ENCODE measurements at regions not wholly inside any gene's neighbourhood (a gene's known extent, or its start where the extent isn't known, plus 50 kb on each side); places are given as distances from the start of the nearest gene placed in this dataset.

- no peaks in the 10 kb centered on the region for H4K20me1 ChIP-seq (ENCODE audit: insufficient read depth, poor library complexity, severe bottlenecking)
- no peak for DNase-seq (ENCODE audit: low spot score)
- no peaks in the 10 kb centered on the region for H3K9me3 ChIP-seq (ENCODE audit: low read depth)
- H2AFZ ChIP-seq, result no peak overlapping the region
- no peaks in the 10 kb centered on the region for H3K36me3 ChIP-seq (replicated peaks; ENCODE audit: insufficient read depth, low read depth)
- no peak for TF ChIP-seq EZH2phosphoT487 (IDR thresholded peaks at IDR 0.05; ENCODE audit: low read depth, severe bottlenecking, unreplicated experiment)
- TF ChIP-seq, protein P1, sequence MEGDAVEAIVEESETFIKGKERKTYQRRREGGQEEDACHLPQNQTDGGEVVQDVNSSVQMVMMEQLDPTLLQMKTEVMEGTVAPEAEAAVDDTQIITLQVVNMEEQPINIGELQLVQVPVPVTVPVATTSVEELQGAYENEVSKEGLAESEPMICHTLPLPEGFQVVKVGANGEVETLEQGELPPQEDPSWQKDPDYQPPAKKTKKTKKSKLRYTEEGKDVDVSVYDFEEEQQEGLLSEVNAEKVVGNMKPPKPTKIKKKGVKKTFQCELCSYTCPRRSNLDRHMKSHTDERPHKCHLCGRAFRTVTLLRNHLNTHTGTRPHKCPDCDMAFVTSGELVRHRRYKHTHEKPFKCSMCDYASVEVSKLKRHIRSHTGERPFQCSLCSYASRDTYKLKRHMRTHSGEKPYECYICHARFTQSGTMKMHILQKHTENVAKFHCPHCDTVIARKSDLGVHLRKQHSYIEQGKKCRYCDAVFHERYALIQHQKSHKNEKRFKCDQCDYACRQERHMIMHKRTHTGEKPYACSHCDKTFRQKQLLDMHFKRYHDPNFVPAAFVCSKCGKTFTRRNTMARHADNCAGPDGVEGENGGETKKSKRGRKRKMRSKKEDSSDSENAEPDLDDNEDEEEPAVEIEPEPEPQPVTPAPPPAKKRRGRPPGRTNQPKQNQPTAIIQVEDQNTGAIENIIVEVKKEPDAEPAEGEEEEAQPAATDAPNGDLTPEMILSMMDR (IDR thresholded peaks at IDR 0.05; ENCODE audit: poor library complexity), result no peak
- TF ChIP-seq EZH2 (IDR thresholded peaks at IDR 0.05; ENCODE audit: borderline replicate concordance), result no peak
- H3K4me2 ChIP-seq, result no peak overlapping the region
- H3K4me3 ChIP-seq, result no peak overlapping the region
- H3K27ac ChIP-seq, result no peak overlapping the region
- no peaks in the 10 kb centered on the region for H3K27me3 ChIP-seq
- H3K9me2 ChIP-seq (replicated peaks; ENCODE audit: insufficient read depth), result no peaks in the 10 kb centered on the region
- no peaks in the 10 kb centered on the region for H3K4me1 ChIP-seq (ENCODE audit: insufficient read depth)
- no peaks in the 10 kb centered on the region for H3K79me2 ChIP-seq
These were observed 208.0 kb upstream of the SPOPL start for GRCh38 chr2:138293549-138293948.

DNA sequence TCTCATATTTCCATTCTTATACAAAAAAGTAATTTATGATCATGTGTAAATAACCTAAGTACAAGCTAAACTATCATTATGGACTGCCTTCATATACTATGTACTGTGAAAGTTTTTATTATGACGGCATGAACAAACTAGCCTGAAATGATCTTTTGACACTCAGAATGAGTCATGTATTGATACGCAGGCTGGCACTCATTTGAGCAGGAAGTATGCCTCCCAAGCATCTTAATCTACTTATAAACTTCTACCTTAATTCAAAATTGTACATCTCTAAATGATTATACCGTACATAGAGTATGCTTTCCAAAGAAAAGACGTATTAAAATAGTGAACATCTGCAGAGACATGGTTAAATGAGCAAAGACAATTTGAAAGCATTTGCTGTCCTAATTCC is 207.1 kb upstream of the SPOPL start:
- H3K9me3 ChIP-seq (ENCODE audit: low read depth), result no peaks in the 10 kb centered on the region
- H3K4me1 ChIP-seq (ENCODE audit: insufficient read depth), result no peaks in the 10 kb centered on the region
- H3K36me3 ChIP-seq (replicated peaks; ENCODE audit: insufficient read depth, low read depth), result no peaks in the 10 kb centered on the region
- no peak overlapping the region for H3K4me2 ChIP-seq
- H4K20me1 ChIP-seq (ENCODE audit: insufficient read depth, poor library complexity, severe bottlenecking), result no peaks in the 10 kb centered on the region
- H3K27me3 ChIP-seq, result no peaks in the 10 kb centered on the region
- no peak overlapping the region for H3K27ac ChIP-seq
- H2AFZ ChIP-seq, result no peak overlapping the region
- H3K9me2 ChIP-seq (replicated peaks; ENCODE audit: insufficient read depth), result no peaks in the 10 kb centered on the region
- no peak overlapping the region for H3K4me3 ChIP-seq
- TF ChIP-seq EZH2phosphoT487 (IDR thresholded peaks at IDR 0.05; ENCODE audit: low read depth, severe bottlenecking, unreplicated experiment) (no peak), EZH2 (IDR thresholded peaks at IDR 0.05; ENCODE audit: borderline replicate concordance) (no peak)
- TF ChIP-seq, protein P1 (IDR thresholded peaks at IDR 0.05; ENCODE audit: poor library complexity), result no peak
- WGBS (ENCODE audit: low lambda C conversion rate, missing lambda C conversion rate), result 91% methylated on average over 4 of the region's 4 CpGs
- no peak for DNase-seq (ENCODE audit: low spot score)
- H3K79me2 ChIP-seq, result no peaks in the 10 kb centered on the region

DNA sequence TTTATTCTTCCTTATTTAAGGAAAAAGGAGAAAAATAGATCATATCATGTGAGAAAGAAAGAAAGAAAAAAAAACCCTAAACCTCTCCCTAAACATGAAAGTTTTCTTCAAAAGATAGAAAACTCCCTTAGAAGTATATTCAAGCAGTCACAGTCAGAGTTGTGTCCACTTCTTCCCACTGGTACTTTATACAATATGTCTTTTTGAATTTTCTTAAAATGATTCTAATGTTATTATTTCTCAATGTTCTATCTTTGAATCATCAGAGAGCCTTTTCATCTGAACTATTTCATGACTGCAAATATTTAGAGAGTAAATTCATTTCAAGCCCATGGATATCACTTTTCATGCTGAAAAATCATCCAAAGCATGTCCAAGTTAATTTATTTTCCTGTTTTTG is 205.2 kb upstream of the SPOPL start:
- Histone ChIP-seq H3K27ac (no peak overlapping the region), H2AFZ (no peak overlapping the region), H3K4me1 (ENCODE audit: insufficient read depth) (no peaks in the 10 kb centered on the region), H3K9me2 (replicated peaks; ENCODE audit: insufficient read depth) (no peaks in the 10 kb centered on the region), H3K36me3 (replicated peaks; ENCODE audit: insufficient read depth, low read depth) (no peaks in the 10 kb centered on the region), H3K4me2 (no peak overlapping the region), H4K20me1 (ENCODE audit: insufficient read depth, poor library complexity, severe bottlenecking) (no peaks in the 10 kb centered on the region), H3K9me3 (ENCODE audit: low read depth) (no peaks in the 10 kb centered on the region), H3K4me3 (no peak overlapping the region), H3K27me3 (no peaks in the 10 kb centered on the region), H3K79me2 (no peaks in the 10 kb centered on the region)
- DNase-seq (ENCODE audit: low spot score), result no peak
- TF ChIP-seq EZH2phosphoT487 (IDR thresholded peaks at IDR 0.05; ENCODE audit: low read depth, severe bottlenecking, unreplicated experiment), result no peak

GRCh38 chr2:138298120-138298814 is 203.3 kb upstream of the SPOPL start:
- Histone ChIP-seq H3K9me3 (ENCODE audit: low read depth) (no peaks in the 10 kb centered on the region), H2AFZ (no peak overlapping the region), H3K4me1 (ENCODE audit: insufficient read depth) (no peaks in the 10 kb centered on the region), H3K4me3 (no peak overlapping the region), H3K79me2 (no peaks in the 10 kb centered on the region), H3K4me2 (no peak overlapping the region), H3K27ac (no peak overlapping the region), H3K36me3 (replicated peaks; ENCODE audit: insufficient read depth, low read depth) (no peaks in the 10 kb centered on the region), H3K27me3 (no peaks in the 10 kb centered on the region), H4K20me1 (ENCODE audit: insufficient read depth, poor library complexity, severe bottlenecking) (no peaks in the 10 kb centered on the region), H3K9me2 (replicated peaks; ENCODE audit: insufficient read depth) (no peaks in the 10 kb centered on the region)
- TF ChIP-seq EZH2phosphoT487 (IDR thresholded peaks at IDR 0.05; ENCODE audit: low read depth, severe bottlenecking, unreplicated experiment), result no peak
- TF ChIP-seq EZH2 (IDR thresholded peaks at IDR 0.05; ENCODE audit: borderline replicate concordance), result no peak
- TF ChIP-seq, protein P1 (IDR thresholded peaks at IDR 0.05; ENCODE audit: poor library complexity), result no peak
- 98% methylated on average over 11 of the region's 11 CpGs for WGBS (ENCODE audit: low lambda C conversion rate, missing lambda C conversion rate)
- no peak for DNase-seq (ENCODE audit: low spot score)

All from hepatocyte (in vitro differentiated cells).